HG02571 (cell line): ENCODE measurements at regions not wholly inside any gene's neighbourhood (a gene's known extent, or its start where the extent isn't known, plus 50 kb on each side); places are given as distances from the start of the nearest gene placed in this dataset.

Experiments
- ATAC-seq: cut with Tn5 transposase; IDR thresholded peaks from one replicate; pipeline ENCODE4 v1.9.1; 2021; ENCODE audit warnings: mild to moderate bottlenecking, moderate library complexity; ENCODE audit not compliant: unreplicated experiment

DNA sequence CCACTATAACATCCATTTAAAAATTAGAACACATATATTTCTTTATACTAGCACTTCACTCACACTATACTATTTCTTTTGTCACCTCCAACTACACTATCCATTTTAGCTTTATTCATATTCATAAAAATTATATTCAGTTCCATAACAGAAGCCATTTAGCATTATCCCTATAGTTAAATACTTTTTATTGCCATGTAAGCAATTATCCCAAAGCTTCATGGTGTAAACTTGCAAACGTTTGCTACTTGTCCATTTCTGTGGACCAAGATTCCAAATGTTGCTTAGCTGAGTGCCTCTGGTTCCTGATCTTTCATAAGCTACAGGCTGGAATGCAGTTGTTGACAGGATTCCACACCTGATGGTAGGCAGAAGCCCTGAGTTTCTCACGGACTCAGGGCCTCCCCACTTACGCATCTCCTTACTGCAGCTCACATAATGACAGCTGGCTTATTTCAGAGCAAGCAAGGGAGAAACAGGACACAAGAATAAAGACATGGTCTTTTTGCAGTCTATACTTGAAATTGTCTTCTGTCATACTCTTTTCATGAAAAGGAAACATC, 1584.8 kb downstream of the SLITRK5 start:
- ATAC-seq = no peak

DNA sequence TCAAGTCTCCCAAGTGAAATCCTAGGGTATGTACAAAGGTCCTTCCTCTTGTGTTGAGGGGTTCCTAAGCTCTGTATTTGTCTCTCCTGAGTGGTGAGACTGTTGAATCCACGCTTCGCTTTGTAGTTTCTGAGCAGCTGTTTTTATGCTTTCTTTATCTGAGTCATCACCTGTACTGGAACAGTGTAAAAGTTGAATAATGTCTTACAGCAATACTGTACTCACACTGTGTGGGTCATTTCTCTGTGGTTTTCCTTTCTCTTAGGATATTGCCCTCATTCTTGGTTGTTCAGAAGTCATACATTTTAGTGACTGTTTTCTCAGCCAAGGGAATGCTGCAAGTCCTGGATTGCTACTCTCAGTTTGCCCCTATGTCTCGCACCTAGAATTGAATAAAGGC, 1596.6 kb downstream of the SLITRK5 start:
- ATAC-seq = no peak

DNA sequence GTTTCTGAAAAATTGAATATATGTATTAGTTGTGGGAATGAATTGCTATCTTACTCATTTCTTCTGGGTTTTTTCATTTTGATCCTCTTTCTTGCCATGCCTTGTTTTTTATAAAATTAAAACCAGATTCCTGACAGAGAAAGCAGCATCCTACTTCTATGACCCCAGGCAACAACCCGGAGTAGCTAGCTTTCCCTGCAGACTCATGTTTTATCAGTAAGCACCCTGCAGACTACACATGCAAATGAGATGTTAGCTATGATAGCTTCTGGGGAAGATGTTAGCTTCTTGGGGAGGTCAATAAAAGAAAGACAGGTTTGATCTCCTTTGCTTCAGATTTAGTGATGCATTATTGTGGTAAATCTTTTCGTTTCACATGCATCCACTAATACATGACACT, 1598.6 kb downstream of the SLITRK5 start:
- ATAC-seq = no peak

GRCh38 chr13:89270736-89271135, 1599.6 kb downstream of the SLITRK5 start:
- ATAC-seq = no peak

GRCh38 chr13:89279374-89279773, 1608.2 kb downstream of the SLITRK5 start:
- no peak for ATAC-seq

GRCh38 chr13:89281331-89281730, 1610.2 kb downstream of the SLITRK5 start:
- ATAC-seq = no peak

GRCh38 chr13:89282241-89282640, 1611.1 kb downstream of the SLITRK5 start:
- ATAC-seq = no peak

DNA sequence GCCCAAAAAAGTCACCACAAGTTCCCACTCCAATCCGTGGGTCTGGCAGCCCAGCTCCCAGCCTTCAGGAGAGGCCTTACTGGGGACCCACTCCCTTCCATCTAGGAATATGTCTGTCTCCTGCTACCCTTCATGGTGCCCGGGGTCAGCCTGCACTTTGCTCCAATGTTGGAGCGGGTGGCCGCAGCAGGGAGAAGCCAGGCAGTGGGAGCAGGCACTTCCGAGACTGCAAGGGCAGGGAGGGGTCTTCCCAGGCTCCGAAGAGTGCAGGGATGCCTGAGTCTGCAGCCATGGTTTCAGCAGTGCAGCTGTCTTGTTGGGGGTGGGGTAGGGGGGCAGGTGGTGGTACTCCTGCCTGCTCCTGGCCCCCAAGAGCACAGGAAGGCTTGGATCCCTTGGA, 1616.2 kb downstream of the SLITRK5 start:
- ATAC-seq = no peak

DNA sequence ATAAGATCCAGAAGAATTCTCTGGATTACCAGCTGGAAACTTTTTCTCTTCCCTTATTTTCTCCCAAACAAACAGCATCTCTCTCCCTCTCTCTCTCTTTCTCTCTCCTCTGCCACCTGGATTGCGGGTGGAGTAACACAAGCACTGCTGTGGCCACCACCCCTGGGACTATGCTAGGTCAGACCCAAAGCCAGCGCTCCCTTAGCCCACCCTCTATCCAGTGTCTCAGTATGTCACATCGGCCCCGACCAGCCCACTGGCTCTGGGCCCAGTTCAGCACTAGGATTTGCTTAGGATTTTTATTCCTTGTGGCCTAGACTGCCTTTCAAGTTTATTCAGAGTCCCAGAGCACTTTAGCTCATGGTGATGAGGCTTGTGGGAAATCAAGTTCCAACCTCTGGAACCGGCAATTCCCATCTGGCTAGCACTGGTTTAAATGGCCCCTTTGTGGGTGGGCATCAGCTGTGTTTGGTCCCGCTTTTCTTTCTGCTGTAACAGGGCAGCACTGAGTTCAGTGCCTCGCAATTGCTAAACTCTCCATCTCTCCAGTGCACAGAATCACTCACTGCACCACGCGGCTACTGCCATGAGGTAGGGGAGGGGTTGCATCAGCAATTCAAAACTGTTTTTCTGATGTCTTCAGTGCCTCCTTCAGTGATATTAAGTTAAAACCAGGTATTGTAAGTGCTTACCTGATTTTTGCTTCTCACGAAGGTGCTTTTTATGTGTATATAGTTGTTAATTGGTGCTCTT, 1623.1 kb downstream of the SLITRK5 start:
- ATAC-seq = no peak

DNA sequence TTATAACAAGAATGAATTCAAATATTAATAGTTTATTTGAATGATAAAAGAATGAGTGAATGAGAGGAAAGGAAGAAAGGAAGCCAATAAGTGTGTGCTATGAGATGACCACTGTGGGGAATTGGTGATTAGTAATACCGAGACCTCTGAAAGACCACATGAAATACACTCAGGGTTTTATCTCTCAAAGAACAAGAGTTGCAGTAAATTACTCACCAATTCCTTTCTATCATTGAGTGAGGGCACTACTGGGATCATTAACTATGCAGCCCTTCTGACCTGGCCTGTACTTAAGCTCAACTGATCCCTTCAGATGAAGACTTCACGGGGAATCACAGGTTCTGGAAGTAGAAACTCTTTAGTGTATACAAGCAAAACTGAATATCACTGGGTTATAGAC, 1636.1 kb downstream of the SLITRK5 start:
- ATAC-seq = no peak

- no peak for ATAC-seq
Measured at GRCh38 chr13:89310943-89311672, 1639.9 kb downstream of the SLITRK5 start.

GRCh38 chr13:89315287-89315686, 1644.1 kb downstream of the SLITRK5 start:
- ATAC-seq = no peak

GRCh38 chr13:89322466-89322865, 1651.3 kb downstream of the SLITRK5 start:
- no peak for ATAC-seq

- no peak for ATAC-seq
Measured at GRCh38 chr13:89324582-89324981, 1653.4 kb downstream of the SLITRK5 start.

DNA sequence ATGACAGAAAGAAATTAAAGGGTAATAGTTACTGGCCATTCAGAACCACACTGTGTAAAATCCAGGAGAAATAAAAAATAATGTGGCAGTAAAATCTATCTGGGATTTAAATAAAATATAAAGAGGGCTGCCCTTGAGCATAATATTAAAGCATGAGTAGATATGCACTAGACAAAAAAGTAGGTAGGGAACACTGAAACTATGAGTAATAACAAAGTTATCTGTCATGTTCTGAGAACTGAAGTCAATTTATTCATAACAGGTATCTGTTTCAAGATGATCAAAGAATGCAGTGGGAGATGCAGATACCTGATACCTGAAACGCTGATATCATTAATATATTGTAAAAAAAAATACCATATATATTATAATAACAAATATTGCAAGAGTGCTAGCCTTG, 1672.0 kb downstream of the SLITRK5 start:
- no peak for ATAC-seq

- ATAC-seq = no peak
Measured at GRCh38 chr13:89352384-89352783, 1681.2 kb downstream of the SLITRK5 start.

DNA sequence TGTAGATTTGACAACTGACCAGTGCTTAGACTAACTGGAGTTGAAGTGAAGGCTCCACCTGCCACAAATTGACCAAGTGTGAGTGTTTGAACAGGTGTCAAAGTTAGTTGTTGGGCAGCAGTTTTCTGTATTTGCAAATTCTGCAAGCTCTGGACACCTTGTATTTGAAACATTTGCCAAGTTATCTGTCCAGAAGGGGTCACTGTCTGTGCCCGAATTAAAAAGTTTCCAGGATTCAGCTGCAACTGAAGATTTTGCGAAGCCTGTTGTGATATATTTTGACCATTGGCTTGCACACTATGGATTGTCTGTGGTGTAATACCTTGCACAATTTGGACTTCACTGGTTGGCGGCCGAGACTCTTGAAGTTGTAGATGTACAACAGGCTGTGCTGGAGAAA, 1690.7 kb downstream of the SLITRK5 start:
- no peak for ATAC-seq

DNA sequence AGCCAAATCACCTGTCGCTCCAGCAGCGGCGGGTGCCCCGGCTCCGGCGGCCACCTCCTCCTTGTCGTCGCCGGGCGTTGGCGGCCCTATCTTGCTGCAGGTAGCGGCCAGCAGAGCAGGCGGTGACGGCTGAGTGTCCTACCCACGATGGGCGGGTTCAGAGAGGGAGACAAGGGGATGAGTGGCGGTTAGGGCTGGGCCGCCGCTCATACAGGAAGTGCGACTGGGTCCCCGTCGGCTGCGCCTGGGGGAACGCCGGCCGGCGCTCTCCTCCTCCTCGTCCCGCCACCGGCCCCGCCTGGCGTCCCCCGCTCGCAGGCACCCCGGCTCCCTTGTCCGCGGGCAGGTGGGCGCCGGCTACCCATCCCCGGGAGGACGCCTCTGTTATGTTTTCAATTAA, 1692.0 kb downstream of the SLITRK5 start:
- ATAC-seq = no peak

GRCh38 chr13:89372193-89372592, 1701.0 kb downstream of the SLITRK5 start:
- ATAC-seq = no peak

GRCh38 chr13:89375839-89376238, 1704.7 kb downstream of the SLITRK5 start:
- ATAC-seq = no peak

DNA sequence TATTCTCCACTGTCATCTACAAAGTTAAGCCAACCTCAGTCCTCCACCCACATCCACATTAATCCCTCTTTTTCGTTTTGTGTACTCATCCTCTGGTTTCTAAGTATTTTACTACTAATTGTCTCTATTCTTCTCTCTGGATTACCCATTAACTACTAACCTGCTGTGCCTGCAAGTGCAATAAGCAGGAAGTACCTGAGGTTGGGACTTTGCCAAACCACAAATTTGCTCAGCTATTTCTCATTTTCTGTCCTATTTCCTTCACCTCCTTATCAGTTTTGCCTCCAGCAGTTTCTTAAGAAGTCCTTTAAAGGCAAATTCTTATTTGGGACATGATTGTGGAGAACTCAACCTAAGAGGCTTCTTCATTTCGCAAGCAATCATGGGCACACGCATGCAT, 1708.9 kb downstream of the SLITRK5 start:
- ATAC-seq = no peak

- no peak for ATAC-seq
Measured at GRCh38 chr13:89382981-89383380, 1711.8 kb downstream of the SLITRK5 start.
